GM18502 (cell line): ENCODE measurements at regions not wholly inside any gene's neighbourhood (a gene's known extent, or its start where the extent isn't known, plus 50 kb on each side); places are given as distances from the start of the nearest gene placed in this dataset.

Experiments
- ATAC-seq: cut with Tn5 transposase; IDR thresholded peaks from one replicate; pipeline ENCODE4 v1.9.1; 2021; ENCODE audit warnings: mild to moderate bottlenecking; ENCODE audit not compliant: unreplicated experiment, poor library complexity

DNA sequence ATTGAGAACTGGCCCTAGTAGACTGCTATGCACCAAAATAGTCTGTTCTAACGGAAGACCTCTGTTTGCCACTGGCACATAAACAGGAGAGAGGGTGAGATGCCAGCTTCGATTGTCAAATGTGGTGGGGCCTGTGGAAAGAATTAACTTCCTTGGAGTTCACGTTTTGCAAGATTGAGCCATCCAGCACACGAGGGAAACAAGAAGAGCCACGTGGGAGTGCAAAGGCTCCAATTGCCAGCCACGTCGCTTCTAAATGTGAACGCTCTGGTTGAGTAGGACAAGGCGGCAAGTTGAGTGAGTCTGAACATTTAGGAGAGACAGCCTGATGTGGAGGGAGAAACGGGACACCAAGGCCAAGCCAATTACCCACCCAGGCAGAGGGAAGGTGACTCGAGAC lies 409.1 kb downstream of the FGF9 start:
- ATAC-seq = no peak

DNA sequence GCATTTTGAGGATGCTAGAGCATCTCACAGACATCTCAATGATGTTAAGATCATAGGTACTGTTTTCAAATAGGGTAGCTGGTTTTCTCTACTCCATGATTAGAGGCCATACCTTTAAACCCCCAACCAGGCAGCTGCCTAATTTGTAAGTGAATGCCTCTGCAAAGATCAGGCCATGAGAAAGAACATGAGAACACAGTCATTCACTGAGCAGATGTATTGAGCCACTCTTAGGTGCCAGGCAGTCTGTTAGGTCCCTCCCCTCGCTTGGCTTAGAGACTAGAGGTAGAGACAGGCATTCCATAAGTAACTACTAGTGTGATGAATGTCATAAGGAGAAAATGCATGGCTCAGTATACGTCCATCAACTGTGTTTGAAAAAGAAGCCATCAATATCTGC lies 410.0 kb downstream of the FGF9 start:
- ATAC-seq = no peak

DNA sequence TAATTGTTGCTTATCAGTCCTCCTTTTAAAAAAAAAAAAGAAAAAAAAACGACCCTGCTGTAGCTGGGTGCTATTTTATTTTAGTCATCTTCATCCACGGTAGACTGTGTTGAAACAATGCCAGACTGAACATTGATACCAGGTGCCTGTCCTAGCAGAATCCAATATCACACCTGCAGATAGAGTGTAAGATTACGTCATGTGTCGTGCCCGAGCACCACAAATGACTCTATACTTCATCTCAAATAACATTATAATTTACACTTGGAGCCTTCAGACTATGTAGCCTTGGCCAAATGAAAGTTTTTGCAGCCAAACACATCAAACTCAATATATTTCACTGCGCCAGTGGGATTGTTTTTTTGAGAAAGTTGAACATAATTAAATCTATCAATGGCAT lies 410.6 kb downstream of the FGF9 start:
- ATAC-seq = no peak

DNA sequence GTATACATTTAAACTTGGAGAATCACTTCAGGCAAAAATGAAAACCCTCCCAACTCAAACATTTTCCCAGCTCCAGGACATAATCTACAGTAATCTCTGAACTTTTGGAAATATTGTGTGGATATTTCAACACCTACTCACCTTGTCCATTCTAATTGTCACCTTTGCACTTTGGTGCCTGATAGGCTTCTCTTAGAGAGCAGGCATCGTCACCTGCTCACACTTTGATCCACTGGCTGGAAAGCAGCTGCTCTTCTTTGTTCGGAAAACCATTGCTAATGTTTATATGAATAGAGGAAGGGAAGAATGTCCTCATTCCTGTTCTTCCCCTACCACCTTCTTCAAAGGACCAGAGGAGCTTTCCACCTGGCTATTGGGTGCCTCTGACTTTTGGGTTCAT lies 411.2 kb downstream of the FGF9 start:
- ATAC-seq = no peak

DNA sequence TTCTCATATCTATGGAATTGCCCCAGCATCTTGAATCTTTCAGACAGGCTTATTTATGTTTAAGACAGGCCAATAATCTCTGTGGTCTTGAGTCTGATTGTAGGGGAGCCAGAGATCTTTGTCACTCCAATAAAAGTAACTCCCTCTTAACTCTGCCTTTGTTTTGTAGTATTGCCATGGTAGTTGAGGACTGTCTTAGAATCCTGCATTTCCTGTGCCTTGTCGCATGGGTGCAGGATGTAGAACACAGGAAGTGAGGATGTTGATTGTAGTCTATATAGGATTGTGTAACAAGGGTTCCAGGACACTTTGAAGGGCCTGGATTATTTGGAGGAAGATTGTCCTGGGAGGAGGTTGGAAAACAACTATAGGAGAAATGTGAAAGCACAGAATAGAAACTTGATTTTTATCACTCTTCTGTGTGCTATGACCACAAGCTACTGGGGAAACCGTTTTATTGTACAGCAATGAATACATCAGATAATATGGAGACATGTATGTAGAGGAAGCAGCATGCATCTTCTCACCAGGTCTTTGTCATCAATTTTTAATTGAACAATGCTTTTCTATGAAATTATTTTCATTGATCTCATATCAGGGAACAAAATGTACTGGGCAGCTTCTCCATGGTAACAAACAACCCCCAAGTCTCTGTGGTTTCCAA lies 411.7 kb downstream of the FGF9 start:
- ATAC-seq = no peak

DNA sequence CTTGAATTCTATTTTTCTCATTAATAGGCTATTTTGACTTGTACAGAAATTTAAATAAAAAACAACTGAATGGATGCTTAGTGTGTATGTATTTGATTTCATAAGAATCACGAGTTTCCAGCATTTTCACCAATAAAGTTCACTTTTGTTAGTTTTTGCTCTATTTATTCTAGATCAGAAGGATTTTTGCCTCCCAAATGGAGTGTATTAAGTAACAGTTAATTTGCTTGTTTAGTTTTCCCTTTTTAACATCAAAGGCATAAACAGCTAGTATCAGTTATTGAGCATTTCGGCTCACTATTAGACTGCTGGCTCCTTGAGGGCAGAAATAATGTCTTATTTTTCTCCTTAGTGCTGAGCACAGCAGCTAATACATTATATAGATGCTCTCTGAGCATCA lies 414.1 kb downstream of the FGF9 start:
- ATAC-seq = no peak

DNA sequence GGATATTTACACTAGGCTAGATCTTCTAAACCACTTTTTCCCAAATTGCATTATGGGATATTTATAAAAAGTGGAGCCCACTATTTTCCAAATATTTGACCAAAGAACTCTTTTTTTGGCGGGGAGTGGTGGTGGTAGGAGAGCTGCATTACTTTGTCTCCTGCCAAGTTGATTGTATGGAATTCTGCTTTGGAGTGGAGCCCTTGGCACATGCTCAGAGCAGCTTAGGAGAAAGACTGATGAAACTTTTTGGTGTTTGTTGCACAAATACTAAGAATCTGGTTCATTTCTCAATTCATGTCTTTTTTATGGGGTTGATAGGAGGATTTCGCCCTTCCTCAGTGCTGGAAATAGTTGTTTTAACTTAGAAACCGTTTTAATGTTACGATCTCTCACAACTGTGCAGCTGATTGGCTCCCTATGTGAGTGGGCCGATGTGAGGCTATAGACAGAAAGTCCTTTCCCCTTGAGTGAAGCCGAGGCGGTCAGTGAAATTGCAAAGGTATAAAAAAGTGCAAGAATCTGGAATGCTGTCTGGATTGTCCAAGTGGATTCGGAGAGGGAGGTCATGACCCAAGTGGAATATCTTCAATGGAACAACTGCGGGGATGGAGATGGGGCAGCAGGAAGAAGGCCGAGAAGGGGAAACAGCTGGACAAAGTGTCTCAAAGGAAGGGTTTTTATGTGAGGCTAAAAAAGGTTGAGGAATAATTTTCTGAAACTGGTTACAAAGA lies 415.9 kb downstream of the FGF9 start:
- no peak for ATAC-seq

DNA sequence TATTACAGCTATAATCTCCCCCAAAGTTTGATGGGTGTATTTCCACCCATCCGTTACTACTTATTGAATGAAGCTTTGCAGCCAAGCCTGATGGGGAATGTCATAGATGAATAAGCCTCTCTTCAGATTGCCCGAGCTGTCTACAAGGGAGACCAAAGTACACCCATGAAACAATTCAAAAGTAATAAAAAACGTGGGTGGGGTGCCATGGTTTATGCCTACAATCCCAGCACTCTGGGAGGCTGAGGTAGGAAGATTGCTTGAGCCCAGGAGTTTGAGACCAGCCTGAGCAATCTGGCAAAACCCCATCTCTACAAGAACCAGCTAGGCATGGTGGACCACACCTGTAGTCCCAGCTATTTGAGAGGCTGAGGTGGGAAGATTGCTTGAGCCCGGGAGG lies 419.2 kb downstream of the FGF9 start:
- ATAC-seq = no peak

DNA sequence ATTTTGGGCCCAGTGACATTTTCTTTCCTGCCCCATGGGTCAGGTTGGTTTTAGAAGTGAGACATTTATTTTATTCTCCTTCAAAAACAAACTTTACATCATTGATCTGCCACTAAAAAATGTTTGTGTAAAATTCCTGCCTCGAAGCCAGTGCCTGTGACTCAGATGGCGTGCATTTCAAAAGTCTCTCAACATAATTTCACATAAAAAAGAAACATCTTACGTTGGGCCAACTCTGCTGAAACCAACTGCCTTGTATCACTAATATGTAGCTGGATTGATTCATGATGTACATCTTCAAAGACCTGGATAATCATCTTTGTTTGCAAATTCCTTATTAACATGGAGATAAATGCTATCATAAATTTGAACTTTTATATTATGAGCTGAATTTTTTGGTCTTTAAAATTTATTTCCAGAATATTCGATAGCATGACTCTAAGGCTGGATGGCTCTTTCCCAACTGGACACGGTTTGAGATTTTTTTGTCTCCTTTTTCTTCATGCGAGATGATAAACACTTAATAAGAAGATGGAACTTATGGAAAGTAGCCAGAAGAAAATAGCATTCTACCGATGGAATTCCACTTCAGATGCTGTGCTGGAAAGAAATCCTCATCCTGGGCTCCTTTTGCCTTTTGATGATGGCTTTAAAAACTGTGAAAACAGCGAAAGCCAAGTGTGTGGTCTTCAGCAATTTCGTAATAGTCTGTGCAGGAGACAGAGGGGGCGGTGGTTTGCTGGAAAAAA lies 420.5 kb downstream of the FGF9 start:
- no peak for ATAC-seq

DNA sequence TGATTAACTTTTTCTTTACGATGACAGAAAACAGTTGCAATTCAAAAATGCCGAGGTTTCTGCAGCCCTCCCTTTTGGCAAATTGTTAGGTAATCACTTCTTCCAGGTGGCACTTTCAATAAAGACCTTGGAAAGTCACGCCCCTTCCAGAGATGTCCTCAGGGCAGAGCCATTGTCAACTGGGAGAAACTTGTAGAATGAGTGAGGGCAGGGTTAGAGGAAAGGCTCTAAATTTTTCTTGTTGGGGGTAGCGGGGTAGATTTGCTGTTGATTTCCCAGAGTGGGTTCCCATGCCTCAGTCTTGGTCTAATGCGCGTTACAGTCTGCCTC lies 421.1 kb downstream of the FGF9 start:
- ATAC-seq = no peak

DNA sequence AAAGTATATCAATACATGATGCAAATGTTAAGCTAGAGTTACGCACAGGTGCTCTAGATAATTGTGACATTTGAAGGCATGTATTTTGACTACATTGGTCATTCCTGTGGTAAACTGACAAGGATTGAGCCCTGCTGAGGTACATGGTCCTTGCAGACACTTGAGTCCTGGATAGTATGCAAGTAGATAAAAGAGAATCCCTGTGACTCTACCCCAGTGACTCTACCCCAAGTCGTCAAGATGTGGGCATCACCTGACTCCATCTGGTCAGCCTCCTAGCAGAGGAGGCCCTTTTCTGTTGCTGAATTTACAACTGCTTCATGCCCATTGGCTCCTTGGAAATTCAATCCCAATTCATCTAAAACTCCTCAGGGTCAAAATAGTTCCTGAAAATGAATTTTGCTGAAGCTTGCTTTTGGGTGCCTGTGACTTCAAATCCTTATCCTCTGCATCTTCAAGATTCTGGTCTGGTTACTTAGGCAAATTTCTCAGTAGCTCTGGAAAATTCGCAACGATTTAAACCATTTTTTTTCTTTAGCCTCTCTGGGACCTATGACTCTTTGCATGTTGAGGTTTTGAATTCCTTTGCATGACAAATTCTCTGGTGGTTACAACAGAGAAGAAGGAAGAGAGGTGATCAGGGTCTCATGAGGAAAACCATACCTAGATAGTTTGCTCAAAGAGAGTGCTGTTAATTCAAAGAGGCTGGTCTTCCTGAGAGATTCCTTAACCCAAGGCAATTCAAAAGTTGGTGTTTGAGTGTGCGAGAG lies 422.1 kb downstream of the FGF9 start:
- ATAC-seq = no peak

DNA sequence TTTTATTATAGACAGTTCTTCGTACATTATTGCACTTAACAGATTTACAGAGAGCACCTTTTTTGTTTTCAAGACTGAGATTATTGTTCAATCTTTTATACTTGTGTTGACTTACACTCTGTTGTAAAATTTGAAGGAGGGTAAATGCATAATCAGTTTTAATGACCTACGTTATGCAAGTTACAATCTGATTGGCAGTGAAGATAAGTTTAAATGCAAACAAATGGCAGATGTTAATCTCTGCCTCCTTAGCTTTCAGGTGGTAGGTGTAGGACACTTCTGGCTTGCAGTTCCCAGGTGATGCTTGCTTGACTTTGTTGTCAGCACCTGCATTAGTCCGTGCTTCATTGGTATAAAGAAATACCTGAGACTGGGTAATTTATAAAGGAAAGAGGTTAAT lies 424.9 kb downstream of the FGF9 start:
- no peak for ATAC-seq

DNA sequence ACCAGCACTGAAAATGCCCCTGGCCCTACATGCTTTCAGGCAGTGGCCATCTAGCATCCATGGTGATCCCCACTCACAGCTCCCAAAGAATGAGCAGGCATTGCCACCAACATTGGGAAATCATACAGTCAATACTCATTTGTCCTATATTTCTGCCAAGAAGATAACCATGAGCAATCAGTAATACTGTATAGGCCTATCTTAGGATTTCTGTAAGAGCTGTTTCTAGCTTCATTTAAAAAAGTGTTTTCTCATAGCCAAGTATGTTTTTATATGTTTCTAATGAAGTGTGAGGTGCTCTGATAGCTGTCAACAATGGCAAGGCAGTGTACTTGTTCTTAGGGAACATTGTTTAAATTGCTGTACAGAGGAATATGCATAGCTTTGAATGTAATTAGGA lies 428.7 kb downstream of the FGF9 start:
- no peak for ATAC-seq

DNA sequence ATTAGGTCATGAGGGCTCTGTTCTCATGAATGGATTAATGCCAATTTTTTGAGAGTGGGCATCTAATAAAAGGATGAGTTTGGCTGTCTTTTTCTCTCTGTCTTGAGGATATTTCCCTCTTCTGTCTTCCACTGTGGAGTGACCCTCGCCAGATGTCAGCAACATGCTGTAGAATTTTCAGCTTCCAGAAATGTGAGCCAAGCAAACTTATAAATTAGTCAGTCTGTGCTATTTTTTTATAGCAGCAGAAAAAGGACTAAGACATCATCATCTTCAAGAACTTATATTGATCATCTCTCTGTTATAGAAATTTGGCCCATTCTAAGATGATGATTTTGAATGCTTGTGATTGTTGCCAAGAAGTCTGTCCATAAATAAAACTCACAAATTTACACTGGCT lies 431.4 kb downstream of the FGF9 start:
- no peak for ATAC-seq

DNA sequence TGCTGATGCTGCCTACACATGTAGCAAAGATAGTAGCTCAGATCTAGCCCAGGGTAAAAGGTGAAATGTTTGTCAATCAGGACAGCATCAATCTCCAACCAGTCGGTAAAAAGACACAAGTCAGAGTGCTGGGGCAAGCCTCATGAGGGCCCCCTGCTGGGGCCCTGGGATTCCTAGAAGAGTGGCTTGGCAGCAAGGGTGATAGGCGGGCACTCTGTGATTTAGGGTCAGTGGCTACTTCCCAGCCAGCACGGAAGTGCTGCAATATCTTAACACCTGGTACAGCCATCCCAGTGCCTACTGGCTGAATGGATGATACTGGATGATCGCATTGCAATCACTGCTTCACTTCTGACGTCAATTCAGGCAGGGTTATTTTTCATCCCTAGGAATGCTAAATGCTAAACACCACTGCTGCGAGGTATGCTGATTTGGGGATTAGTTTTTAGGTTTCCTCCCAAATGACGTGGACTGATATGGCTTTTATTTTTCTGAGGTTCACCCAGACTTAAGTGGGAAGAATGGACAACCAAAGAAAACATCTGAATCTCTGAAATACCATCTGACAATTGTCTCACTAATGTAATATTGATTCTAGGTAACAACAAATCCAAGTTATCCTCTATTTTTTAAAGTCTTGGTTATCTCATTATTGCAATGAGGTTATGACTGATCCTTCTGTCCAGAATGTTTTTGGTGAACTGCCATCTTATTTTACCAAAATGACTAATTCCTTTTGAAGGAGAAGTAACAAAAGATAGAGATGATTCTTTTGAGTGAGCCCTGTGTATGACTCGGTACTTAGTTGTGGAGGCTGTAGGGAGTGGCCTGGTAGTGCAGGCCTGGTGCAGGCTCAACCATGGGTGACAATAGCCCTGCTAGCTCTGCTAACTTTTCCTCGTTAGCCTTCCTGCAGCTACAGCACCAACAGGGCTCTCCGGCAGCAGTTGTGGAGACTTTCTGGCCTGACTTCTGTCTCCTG lies 432.5 kb downstream of the FGF9 start:
- ATAC-seq = no peak

DNA sequence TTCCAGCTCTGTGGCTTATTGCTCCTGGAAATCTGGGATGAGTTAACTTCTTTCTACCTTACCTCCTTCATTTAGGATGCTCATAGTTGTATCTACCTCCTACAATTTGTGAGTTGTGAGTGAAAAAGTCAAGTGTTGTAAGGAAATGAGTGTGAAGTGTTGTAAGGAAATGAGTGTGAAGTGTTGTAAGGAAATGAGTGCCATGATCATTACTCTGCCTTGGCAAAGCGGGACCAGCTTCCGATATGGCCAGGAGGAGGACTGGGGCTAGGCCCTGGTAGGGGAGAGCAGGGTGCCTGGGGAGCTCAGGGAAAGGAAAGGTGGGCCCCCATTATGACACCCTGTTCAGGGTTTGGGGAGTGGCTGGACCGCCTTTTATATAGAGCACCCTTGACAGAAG lies 435.2 kb downstream of the FGF9 start:
- no peak for ATAC-seq

DNA sequence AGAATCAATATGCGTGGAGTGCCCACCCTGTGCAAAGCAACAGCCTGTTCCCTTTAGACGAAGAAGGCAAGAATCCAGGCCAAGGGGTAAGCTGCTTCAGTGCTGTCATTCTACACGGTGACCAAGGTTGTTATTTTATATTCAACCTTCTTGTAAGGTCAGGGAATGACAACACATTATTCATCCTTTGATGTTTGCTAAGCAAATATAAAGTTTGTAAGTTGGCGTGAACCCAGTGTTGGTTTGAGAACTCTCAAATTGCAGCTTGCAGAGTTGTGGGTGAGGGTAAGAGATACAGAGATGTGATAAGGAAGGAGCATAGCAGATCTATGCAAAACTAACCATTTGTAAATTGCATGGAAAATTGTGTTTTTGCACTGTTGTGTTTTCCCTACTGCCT lies 436.7 kb downstream of the FGF9 start:
- no peak for ATAC-seq

DNA sequence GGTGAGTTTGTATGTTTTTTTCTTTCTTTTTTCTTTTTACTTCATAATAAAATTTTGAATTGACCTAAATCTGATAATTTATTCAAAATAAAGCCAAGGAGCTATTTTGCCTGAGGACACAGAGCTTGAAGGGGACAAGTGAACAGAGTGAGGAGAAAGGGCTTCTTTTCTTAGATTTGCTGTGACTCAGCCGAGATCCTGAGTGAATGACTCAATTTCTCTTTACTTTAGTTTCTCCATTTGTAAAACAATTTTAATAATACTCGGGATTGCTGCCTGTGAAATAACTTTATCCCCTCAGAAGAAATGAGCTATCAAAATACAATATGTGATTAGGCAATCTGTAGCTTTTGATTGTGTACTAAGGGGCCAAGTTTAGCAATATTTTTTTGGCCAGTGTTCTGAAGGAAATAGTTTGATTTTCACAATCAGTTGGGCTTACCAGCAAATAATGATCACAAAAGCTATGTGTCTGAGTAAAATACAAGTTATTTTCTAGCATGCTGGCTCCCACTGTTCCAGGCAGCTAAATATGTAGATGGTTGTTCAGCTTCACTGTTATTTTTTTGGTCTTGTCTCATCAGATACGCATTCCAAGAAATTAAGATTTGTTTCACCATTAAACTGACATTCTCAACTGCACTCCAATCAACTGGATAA lies 437.5 kb downstream of the FGF9 start:
- no peak for ATAC-seq

DNA sequence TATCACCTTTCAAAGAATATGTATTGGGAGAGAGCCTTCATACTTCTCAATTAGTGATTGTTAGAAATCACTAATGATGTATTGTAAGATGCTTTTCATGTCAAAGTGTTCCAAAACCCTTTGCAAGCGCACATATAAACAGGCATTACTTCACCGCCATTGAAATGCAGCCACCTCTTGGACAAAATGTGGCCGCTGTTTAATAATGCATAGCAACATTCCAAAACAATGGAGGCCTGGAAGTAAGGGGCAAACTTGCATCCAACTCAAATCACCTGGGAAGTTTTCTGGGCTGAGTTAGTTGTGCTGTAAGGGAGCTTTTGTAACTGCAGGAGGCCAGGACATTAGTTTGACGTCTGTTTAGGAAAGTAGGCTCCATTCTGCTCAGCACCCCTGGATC lies 438.1 kb downstream of the FGF9 start:
- no peak for ATAC-seq
